GF-D8 (cell line): ENCODE measurements at regions not wholly inside any gene's neighbourhood (a gene's known extent, or its start where the extent isn't known, plus 50 kb on each side); places are given as distances from the start of the nearest gene placed in this dataset.

Experiments
- DNase-seq: peaks from one replicate; lab custom pipeline; 2025; lab: John Stamatoyannopoulos, UW

- no peak for DNase-seq
Observed at GRCh38 chr14:65936342-65936975, 523.9 kb downstream of the FUT8 start.

- no peak for DNase-seq
Observed at GRCh38 chr14:65937079-65937959, 524.8 kb downstream of the FUT8 start.

GRCh38 chr14:65937960-65938316 lies 525.4 kb downstream of the FUT8 start:
- DNase-seq, result no peak

- DNase-seq, result no peak
Observed at GRCh38 chr14:65938738-65939137, 526.2 kb downstream of the FUT8 start.

GRCh38 chr14:65939184-65939583 lies 526.7 kb downstream of the FUT8 start:
- no peak for DNase-seq

GRCh38 chr14:65940056-65940735 lies 527.7 kb downstream of the FUT8 start:
- no peak for DNase-seq

GRCh38 chr14:65941091-65941490 lies 528.6 kb downstream of the FUT8 start:
- no peak for DNase-seq

- no peak for DNase-seq
Observed at GRCh38 chr14:65943150-65943549, 530.6 kb downstream of the FUT8 start.

GRCh38 chr14:65943916-65944410 lies 531.4 kb downstream of the FUT8 start:
- no peak for DNase-seq

- no peak for DNase-seq
Observed at GRCh38 chr14:65945327-65945726, 532.8 kb downstream of the FUT8 start.

- no peak for DNase-seq
Observed at GRCh38 chr14:65946494-65946893, 534.0 kb downstream of the FUT8 start.

GRCh38 chr14:65948302-65948701 lies 535.8 kb downstream of the FUT8 start:
- DNase-seq, result no peak

- no peak for DNase-seq
Observed at GRCh38 chr14:65949711-65950516, 536.3 kb upstream of the CCDC196 start.

GRCh38 chr14:65954942-65955341 lies 531.2 kb upstream of the CCDC196 start:
- DNase-seq, result no peak

GRCh38 chr14:65957631-65958205 lies 528.5 kb upstream of the CCDC196 start:
- no peak for DNase-seq

- no peak for DNase-seq
Observed at GRCh38 chr14:65958664-65959562, 527.3 kb upstream of the CCDC196 start.

GRCh38 chr14:65959563-65960024 lies 526.6 kb upstream of the CCDC196 start:
- DNase-seq, result no peak

GRCh38 chr14:65961004-65961403 lies 525.2 kb upstream of the CCDC196 start:
- DNase-seq, result no peak

GRCh38 chr14:65962952-65963351 lies 523.2 kb upstream of the CCDC196 start:
- no peak for DNase-seq

- no peak for DNase-seq
Observed at GRCh38 chr14:65964366-65964765, 521.8 kb upstream of the CCDC196 start.
